CD4-positive, alpha-beta T cell treated with Interleukin-17A for 1 hour (primary cell): ENCODE measurements at regions not wholly inside any gene's neighbourhood (a gene's known extent, or its start where the extent isn't known, plus 50 kb on each side); places are given as distances from the start of the nearest gene placed in this dataset.

Experiments used
- DNase-seq: peaks from one replicate; pipeline ENCODE4 v3.0.0-alpha.2; 2020

- no peak for DNase-seq
Observed at GRCh38 chr14:81673930-81674329, 140.3 kb upstream of the SEL1L start.

DNA sequence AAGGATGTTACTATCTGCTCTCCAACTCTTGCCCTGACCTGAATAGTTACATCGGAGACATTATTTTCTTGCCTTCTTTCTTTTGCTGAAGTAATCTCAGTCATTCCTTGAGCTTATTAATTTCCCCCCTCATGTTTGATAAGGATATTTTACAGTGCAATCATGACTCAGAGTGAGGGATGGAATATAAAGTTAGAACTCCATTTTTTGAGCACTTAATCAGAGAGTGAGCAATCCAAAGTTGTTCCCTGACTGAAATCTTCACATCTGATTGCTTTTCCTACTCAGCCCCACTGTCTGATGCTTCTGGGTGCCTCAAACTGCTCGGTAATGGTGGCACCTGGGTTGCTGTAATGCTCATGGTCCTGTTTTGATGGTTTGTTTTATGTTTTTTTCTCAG, 142.7 kb upstream of the SEL1L start:
- DNase-seq: no peak

DNA sequence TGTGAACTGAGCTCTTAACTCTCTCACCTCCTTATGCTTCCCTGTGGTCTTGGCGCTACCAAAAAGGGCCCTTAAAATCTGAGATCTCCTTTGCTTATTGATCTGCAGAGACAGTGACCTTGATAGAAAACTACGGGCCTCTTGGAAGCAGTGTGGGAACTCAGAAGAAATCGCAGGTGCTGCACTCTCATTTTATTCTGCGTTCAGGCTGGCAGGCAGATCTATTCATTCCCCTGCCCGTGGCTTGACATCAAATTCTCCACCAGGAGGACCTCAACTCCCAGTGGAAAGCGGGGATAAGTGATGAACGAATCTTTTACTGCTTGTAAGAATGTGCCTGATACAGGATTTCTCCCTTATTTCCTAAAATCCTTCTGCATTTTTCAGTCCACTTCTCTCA, 143.2 kb upstream of the SEL1L start:
- DNase-seq: no peak

- DNase-seq: no peak
Observed at GRCh38 chr14:81677736-81678135, 144.1 kb upstream of the SEL1L start.

DNA sequence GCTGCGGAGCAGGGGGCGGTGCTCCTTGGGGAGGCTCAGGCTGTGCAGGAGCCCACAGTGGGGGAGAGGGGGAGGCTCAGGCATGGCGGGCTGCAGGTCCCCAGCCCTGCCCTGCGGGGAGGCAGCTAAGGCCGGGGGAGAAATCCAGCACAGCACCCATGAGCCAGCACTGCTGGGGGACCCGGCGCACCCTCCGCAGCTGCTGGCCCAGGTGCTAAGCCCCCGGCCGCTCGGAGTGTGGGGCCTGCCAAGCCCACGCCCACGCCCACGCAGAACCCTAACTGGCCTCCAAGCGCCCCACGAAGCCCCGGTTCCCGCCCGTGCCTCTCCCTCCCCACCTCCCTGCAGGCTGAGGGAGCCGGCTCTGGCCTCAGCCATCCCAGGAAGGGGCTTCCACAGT, 145.6 kb upstream of the SEL1L start:
- no peak for DNase-seq

- DNase-seq: no peak
Observed at GRCh38 chr14:81681541-81681940, 147.9 kb upstream of the SEL1L start.

GRCh38 chr14:81682134-81682533, 148.5 kb upstream of the SEL1L start:
- no peak for DNase-seq

DNA sequence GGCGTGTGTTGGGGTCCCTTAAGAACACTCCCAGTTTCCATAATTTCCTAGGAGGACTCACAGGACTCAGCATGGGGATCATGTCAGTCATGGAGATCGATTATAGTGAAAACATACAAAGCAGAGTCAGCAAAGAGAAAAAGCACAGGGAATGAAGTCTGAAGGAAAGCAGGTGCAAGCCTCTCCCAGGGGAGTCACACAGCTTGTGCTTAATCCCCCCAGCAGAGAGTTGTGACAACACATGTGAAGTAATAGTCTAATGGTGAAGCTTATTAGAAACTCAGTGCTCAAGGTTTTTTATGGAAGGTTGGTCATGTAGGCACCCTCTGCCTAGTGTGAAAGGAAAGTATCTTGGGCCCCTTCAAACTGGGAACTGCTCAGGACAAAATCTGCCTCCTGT, 149.0 kb upstream of the SEL1L start:
- no peak for DNase-seq

- DNase-seq: no peak
Observed at GRCh38 chr14:81684696-81685095, 151.0 kb upstream of the SEL1L start.

DNA sequence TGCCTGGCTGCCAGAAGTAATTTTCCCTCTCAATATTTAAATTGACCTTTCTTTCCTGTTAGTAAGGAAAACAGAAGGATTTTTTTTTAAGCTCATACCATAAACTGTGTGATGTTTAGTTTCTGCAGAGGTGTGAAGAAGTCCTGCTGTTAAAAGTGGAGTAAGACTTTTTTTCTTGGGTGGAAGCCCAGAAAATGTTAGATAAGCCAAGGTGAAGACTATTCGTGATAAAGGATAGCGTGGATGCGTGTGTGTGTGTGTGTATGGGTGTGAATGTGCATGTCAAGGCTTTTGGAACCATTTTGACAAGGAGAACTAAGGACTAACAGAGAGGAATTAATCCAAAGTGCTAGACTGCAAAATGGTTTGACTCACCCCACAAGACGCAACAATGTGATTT, 152.9 kb upstream of the SEL1L start:
- no peak for DNase-seq

GRCh38 chr14:81691931-81692330, 158.3 kb upstream of the SEL1L start:
- no peak for DNase-seq

DNA sequence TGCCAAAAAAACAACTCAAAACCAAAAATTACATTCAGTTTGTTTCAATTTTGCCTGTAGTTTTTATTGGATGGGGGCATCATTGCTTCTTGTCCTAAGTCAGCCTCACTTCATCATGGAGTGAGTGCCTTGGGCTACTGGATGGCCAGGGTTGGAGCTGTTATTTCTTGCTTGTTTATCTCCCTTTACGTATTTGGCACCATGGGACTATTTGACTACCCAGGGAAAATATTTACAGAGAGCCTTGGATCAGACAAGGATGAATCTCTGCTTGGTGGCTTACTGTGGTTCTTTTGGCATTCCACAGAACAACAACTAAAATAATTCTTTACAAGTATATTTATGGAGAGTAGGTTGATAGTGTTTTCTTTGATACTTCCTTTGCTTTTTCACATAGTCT, 160.8 kb upstream of the SEL1L start:
- DNase-seq: no peak

DNA sequence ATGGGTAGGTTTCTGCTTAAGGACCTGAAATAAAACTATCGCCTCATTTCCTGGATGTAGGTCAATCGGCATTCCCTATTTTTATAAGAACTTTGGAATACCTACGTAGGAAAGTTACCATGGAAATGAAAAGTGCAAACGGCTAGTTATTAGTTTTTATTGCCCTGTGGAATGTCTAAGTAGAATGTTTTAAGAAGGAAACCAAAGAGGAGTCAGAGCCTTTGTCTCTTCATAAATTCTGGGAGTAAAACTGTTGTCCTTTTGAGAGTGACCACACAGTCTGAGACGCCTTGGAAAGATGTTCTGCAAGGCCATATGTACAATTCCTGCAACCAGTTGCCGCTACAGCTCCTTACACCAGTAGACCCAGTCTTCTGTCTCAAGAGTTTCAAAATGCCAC, 176.0 kb upstream of the SEL1L start:
- DNase-seq: no peak

GRCh38 chr14:81710232-81710845, 176.7 kb upstream of the SEL1L start:
- DNase-seq: peak; percentile 3

- DNase-seq: no peak
Observed at GRCh38 chr14:81715731-81716130, 182.1 kb upstream of the SEL1L start.

DNA sequence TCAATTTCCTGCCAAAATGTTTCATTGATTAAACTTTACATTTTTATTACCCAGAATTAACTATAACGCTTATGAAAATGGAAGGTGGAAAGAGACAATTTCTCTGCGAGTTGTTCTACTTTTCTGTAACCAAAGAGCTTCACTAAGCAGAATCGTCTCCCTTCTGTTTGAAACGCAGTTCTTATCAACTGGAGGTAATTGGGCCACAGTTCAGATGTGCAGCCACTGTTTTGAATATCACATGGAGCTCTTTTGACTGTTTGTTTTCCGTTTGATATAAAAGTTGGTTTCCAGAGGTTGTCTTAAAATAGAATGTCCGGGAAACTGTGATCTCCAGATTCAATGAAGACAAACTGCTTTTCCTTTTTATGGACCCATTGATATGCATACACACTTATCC, 183.3 kb upstream of the SEL1L start:
- DNase-seq: no peak

DNA sequence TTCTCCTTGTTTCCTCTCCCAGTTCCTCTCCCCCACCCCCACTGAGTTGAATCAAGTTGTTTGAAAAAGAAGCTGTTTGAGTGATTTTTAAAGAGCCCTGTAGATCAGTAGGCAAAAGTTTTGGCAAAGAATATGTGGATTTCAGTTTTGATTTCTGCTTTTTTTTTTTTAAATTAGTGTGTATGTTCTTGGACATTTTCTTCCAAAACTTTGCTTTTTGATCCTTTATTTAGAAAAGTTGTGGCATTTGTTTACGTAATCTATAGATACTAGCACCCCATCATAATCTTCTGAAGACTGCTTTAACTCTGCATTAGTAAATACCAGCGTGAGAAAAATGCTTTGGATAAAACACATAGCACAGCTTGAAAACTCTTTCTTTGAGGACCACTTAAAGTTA, 190.3 kb upstream of the SEL1L start:
- DNase-seq: no peak

DNA sequence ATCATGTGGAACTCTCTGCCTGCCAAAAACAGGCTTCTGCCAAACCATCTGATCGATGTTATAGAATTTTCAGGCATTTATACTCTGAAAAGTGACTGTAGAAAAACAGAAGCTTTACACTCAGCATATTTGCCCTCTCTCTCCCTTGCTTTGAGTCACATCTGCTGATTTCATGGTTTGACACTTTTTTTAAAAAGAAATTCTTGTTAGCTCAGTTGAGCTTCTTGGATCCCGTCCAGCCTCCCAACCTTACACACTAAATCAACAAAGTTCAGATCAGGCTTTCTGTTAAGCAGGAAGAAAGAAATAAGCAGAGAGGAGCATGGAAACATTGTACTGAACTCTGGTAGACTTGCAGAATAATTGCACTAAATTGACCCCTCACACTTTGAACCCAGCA, 193.6 kb upstream of the SEL1L start:
- DNase-seq: no peak

DNA sequence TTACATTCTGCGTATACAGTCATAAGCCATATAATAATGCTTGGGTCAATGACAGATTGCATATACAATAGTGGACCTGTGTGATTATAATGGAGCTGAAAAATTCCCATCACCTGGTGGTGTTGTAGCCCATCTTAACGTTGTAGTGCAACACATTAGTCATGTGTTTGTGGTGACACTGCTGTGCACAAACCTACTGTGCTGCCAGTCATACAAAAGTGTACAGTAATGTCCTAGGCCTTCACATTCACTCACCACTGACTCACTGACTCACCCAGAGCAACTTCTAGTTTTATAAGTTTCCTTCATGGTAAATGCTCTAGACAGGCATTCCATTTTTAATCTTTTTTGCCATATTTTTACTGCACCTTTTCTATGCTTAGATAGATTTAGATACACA, 194.8 kb upstream of the SEL1L start:
- no peak for DNase-seq

GRCh38 chr14:81729622-81730021, 196.0 kb upstream of the SEL1L start:
- DNase-seq: no peak

DNA sequence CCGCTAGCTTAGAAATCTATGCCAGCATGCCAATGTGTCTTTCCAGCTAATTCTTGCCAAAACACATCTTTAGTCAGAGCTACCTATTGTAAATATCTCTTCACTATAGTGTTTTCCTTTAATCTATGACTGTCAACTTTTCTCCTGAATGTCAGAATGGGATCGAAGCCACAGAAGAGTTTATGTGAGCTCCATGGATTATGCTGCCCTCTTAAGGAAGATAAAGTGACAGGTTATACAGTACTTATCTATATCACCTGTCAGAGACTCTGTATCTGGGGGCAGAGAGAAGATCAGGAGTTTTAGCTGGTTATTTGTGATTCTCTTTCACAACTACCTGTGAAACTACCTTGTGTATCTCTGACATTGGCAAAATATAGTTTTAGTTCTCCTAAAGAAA, 204.3 kb upstream of the SEL1L start:
- DNase-seq: no peak

GRCh38 chr14:81738946-81739659, 205.4 kb upstream of the SEL1L start:
- DNase-seq: no peak

DNA sequence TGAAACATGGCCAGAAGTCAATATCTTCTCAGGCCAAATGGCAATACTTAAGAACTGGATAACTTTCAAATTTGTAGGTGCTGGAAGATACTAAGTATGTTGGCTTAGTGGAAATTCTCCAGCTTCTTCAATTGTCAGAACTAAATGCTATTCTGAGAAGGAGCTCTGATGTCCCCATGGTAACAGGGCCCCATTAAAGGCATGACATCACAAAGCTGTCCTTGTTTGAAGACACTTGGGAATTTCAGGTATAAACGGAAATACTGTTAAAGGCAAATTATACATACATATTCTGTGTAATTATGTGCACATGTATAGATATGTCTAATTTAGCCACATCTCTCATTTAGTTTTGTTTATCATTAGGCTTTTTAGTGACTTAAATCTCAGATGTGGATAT, 210.0 kb upstream of the SEL1L start:
- no peak for DNase-seq

DNA sequence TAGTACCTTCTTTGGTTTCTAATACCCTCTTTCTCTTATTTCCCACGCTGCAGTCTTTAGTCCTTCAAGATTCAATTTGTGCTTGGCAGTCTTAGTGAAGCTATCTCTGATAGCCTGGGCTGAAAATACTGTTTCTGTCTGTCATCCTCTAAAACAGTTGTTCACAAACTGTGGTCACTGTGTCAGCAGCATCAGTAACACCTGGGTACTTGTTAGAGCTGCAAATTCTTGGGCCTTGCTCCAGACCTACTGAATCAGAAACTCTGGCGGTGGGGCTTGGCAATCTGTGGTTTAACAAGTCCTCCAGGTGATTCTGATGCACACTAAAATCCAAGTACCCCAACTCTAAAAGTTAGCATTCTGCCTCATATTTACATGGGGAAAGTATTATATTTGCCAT, 217.5 kb upstream of the SEL1L start:
- DNase-seq: no peak

DNA sequence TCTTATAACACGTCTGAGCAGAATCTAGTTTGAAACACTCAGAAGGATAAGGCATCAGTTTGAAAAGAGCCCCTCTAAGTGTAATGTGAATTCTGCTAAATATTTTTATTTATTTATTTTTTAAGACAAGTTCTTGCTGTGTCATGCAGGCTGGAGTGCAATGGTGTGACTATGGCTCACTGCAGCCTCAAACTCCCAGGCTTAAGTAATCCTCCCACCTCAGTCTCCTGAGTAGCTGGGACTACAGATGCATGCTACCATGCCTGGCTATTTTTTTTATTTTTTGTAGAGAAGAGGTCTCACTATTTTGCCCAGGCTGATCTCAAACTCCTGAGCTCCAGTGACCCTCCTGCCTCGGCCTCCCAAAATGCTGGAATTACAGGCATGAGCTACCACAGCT, 225.9 kb upstream of the SEL1L start:
- no peak for DNase-seq
